K562 (cell line): ENCODE measurements at regions not wholly inside any gene's neighbourhood (a gene's known extent, or its start where the extent isn't known, plus 50 kb on each side); places are given as distances from the start of the nearest gene placed in this dataset.
A peak's percentile ranks its signal among the peaks of the same experiment; 100 is the strongest.

ENCODE experiments used
- ADNP ChIP-seq: fragments of 200-800 bp; sonication (Bioruptor generic); IDR thresholded peaks from 2 replicates; pipeline ENCODE4 v1.6.1; 2016; ENCODE audit warnings: missing genetic modification characterization, missing compliant biosample characterization
- CTBP1 ChIP-seq: fragments of 450-650 bp; IDR thresholded peaks from 2 replicates; pipeline ENCODE4 v1.6.1; 2016; ENCODE audit warnings: borderline replicate concordance
- EGR1 ChIP-seq: fragments of 450-650 bp; conservative IDR thresholded peaks from 2 replicates; pipeline ENCODE4 v1.6.1; 2017; ENCODE audit warnings: mild to moderate bottlenecking
- ELF1 ChIP-seq: fragments of 200-800 bp; sonication (Bioruptor generic); IDR thresholded peaks from 2 replicates; pipeline ENCODE4 v1.6.1; 2016; ENCODE audit warnings: missing genetic modification characterization, missing compliant biosample characterization
- ETS2 ChIP-seq: IDR thresholded peaks from 2 replicates; pipeline ENCODE4 v1.6.1; 2016; ENCODE audit warnings: borderline replicate concordance, missing genetic modification characterization, mild to moderate bottlenecking, moderate library complexity, missing compliant biosample characterization; ENCODE audit not compliant: poor library complexity, severe bottlenecking
- GABPA ChIP-seq: fragments of 200-800 bp; sonication (Bioruptor generic); conservative IDR thresholded peaks from 2 replicates; pipeline ENCODE4 v1.6.1; 2016; ENCODE audit warnings: low read depth, missing genetic modification characterization, missing compliant biosample characterization
- JUND ChIP-seq, 2 experiments: IDR thresholded peaks; 2 replicates in 1 of 2; 3 replicates in 1 of 2; pipeline ENCODE4 v1.6.1; 2011; ENCODE audit warnings: borderline replicate concordance in 2 of 2, low read depth in 2 of 2, low read length in 2 of 2, improper control_type of control experiment in 1 of 2, missing biosample characterization in 1 of 2, missing genetic modification characterization in 1 of 2, missing genetic modification reagents in 1 of 2
- LEF1 ChIP-seq: fragments of 450-650 bp; IDR thresholded peaks from 2 replicates; pipeline ENCODE4 v1.6.1; 2016; ENCODE audit warnings: mild to moderate bottlenecking
- NR2F6 ChIP-seq: fragments of 450-650 bp; formaldehyde crosslinking; IDR thresholded peaks from 2 replicates; pipeline ENCODE4 v1.4.0; 2020; ENCODE audit warnings: mild to moderate bottlenecking
- POLR2AphosphoS2 ChIP-seq: IDR thresholded peaks from 2 replicates; pipeline ENCODE4 v1.6.1; 2012; ENCODE audit warnings: low read length, improper control_type of control experiment
- TFAM ChIP-seq: fragments of 250-450 bp; sonication (Bioruptor Pico); conservative IDR thresholded peaks from 2 replicates; pipeline ENCODE4 v1.5.0; 2021; ENCODE audit warnings: mild to moderate bottlenecking, moderate library complexity
- ZBTB8A ChIP-seq: fragments of 450-650 bp; IDR thresholded peaks from 2 replicates; pipeline ENCODE4 v1.6.1; 2018; ENCODE audit warnings: mild to moderate bottlenecking, moderate library complexity; ENCODE audit not compliant: partially characterized antibody
- ZNF232 ChIP-seq: sonication (generic); formaldehyde crosslinking; IDR thresholded peaks from 2 replicates; pipeline ENCODE4 v1.8.0; 2022; ENCODE audit warnings: mild to moderate bottlenecking, missing genetic modification reagents
- ZNF436 ChIP-seq: fragments of 250-450, 450-650 bp; sonication (Bioruptor Pico); formaldehyde crosslinking; IDR thresholded peaks from 2 replicates; pipeline ENCODE4 v1.7.0; 2020; ENCODE audit warnings: mild to moderate bottlenecking
- ZNF584 ChIP-seq: fragments of 200-800 bp; sonication (Bioruptor generic); IDR thresholded peaks from 2 replicates; pipeline ENCODE4 v1.6.1; 2016; ENCODE audit warnings: low read depth, mild to moderate bottlenecking, missing genetic modification characterization, missing compliant biosample characterization
- TF ChIP-seq, protein P1 (sequence below): fragments of 450-650 bp; formaldehyde crosslinking; IDR thresholded peaks from 2 replicates; pipeline ENCODE4 v1.4.0; 2020; ENCODE audit warnings: mild to moderate bottlenecking, moderate library complexity
- TF ChIP-seq, protein P2 (sequence below): sonication (generic); formaldehyde crosslinking; IDR thresholded peaks from 2 replicates; pipeline ENCODE4 v1.5.0; 2020; ENCODE audit warnings: missing genetic modification reagents
- TF ChIP-seq, protein P3 (sequence below), 2 experiments: IDR thresholded peaks; 2 replicates each; pipeline ENCODE4 v1.6.1; 2011; ENCODE audit warnings: borderline replicate concordance in 1 of 2, control low read depth in 1 of 2, low read depth in 1 of 2, low read length in 1 of 2, mild to moderate bottlenecking in 1 of 2, mixed read lengths in 1 of 2, moderate library complexity in 1 of 2; ENCODE audit not compliant: insufficient read depth in 1 of 2, insufficient read length in 1 of 2, poor library complexity in 1 of 2, severe bottlenecking in 1 of 2; ENCODE audit errors: extremely low read depth in 1 of 2
- TF ChIP-seq, protein P4 (sequence below), 3 experiments: IDR thresholded peaks in 2 of 3; conservative IDR thresholded peaks in 1 of 3; 2 replicates each; pipeline ENCODE4 v1.5.1; 2011 to 2012; ENCODE audit warnings: low read length in 3 of 3, mild to moderate bottlenecking in 3 of 3, control low read depth in 2 of 3, improper control_type of control experiment in 1 of 3, inconsistent platforms in 1 of 3, low read depth in 1 of 3, mixed read lengths in 1 of 3, moderate library complexity in 1 of 3; ENCODE audit not compliant: insufficient read depth in 2 of 3
- TF ChIP-seq, protein P5 (sequence below): fragments of 250-450 bp; sonication (Bioruptor Pico); IDR thresholded peaks from 2 replicates; pipeline ENCODE4 v1.8.0; 2022; ENCODE audit warnings: moderate library complexity, mild to moderate bottlenecking, inconsistent platforms

DNA sequence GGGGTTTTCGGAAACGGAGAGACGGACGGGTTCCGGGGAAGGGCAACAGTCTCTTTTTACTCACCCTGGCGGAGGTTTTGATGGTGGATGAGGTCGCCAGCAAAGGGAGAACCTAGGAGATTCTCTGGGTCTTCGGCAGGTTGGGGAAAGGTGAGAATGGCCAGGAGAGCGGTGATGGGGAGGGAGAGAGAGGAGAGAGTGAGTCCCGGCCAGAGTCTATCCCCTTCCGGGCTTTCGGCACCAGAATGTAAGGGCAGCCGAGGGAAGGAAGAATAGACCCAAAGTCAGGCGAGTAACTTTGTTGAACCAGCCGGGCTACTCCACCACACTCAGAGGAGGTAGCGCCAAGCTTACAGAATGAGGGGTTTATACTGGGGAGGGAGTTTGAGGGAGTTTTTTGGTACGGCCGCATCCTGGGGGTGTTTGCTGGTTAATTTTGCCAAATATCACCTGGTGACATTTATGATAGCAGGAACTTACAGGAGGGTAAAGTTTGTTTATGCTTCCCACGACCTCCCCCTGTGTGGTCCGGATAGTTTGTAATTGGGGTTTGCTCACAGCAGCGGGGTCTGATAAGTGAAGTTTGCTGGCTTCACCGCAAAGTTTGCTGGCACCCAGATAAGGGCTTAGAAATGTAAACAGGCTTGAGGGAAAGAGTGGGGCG is 141.1 kb upstream of the ETV3 start (continued):
- TF ChIP-seq, protein P1, sequence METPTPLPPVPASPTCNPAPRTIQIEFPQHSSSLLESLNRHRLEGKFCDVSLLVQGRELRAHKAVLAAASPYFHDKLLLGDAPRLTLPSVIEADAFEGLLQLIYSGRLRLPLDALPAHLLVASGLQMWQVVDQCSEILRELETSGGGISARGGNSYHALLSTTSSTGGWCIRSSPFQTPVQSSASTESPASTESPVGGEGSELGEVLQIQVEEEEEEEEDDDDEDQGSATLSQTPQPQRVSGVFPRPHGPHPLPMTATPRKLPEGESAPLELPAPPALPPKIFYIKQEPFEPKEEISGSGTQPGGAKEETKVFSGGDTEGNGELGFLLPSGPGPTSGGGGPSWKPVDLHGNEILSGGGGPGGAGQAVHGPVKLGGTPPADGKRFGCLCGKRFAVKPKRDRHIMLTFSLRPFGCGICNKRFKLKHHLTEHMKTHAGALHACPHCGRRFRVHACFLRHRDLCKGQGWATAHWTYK (CRISPR knock-in tag) = no peak; the same call in 1 of the 2 replicates
- TF ChIP-seq ZBTB8A (no peak), NR2F6 (CRISPR knock-in tag) (no peak), TFAM (CRISPR knock-in tag) (no peak), JUND (IDR thresholded peaks at IDR 0.05; ENCODE audit: borderline replicate concordance, low read depth, low read length) (peak; percentile 62; the same call in 1 of the 2 replicates), JUND (tag; IDR thresholded peaks at IDR 0.05; ENCODE audit: borderline replicate concordance, low read depth, low read length) (peak; percentile 36; the same call in 1 of the 3 replicates), ZNF232 (no peak), ZNF436 (CRISPR knock-in tag) (no peak), ETS2 (tag) (no peak), GABPA (tag) (no peak), POLR2AphosphoS2 (no peak), ZNF584 (CRISPR knock-in tag) (peak; percentile 89), ELF1 (tag) (no peak; the same call in 1 of the 2 replicates), ADNP (no peak), CTBP1 (peak; percentile 67; the same call in 1 of the 2 replicates), EGR1 (peak; percentile 85), LEF1 (peak; percentile 94)
- TF ChIP-seq, protein P2, sequence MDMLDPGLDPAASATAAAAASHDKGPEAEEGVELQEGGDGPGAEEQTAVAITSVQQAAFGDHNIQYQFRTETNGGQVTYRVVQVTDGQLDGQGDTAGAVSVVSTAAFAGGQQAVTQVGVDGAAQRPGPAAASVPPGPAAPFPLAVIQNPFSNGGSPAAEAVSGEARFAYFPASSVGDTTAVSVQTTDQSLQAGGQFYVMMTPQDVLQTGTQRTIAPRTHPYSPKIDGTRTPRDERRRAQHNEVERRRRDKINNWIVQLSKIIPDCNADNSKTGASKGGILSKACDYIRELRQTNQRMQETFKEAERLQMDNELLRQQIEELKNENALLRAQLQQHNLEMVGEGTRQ (CRISPR knock-in tag) = no peak
- TF ChIP-seq, protein P3, sequence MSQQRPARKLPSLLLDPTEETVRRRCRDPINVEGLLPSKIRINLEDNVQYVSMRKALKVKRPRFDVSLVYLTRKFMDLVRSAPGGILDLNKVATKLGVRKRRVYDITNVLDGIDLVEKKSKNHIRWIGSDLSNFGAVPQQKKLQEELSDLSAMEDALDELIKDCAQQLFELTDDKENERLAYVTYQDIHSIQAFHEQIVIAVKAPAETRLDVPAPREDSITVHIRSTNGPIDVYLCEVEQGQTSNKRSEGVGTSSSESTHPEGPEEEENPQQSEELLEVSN (IDR thresholded peaks at IDR 0.05; ENCODE audit: borderline replicate concordance in 1 of 2, extremely low read depth in 1 of 2, insufficient read depth in 1 of 2, insufficient read length in 1 of 2, low read depth in 1 of 2, low read length in 1 of 2, poor library complexity in 1 of 2, severe bottlenecking in 1 of 2) = peak in 1 of 2 experiments; percentile 2
- TF ChIP-seq, protein P4, sequence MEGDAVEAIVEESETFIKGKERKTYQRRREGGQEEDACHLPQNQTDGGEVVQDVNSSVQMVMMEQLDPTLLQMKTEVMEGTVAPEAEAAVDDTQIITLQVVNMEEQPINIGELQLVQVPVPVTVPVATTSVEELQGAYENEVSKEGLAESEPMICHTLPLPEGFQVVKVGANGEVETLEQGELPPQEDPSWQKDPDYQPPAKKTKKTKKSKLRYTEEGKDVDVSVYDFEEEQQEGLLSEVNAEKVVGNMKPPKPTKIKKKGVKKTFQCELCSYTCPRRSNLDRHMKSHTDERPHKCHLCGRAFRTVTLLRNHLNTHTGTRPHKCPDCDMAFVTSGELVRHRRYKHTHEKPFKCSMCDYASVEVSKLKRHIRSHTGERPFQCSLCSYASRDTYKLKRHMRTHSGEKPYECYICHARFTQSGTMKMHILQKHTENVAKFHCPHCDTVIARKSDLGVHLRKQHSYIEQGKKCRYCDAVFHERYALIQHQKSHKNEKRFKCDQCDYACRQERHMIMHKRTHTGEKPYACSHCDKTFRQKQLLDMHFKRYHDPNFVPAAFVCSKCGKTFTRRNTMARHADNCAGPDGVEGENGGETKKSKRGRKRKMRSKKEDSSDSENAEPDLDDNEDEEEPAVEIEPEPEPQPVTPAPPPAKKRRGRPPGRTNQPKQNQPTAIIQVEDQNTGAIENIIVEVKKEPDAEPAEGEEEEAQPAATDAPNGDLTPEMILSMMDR (IDR thresholded peaks at IDR 0.05 in 2 of 3, conservative IDR thresholded peaks at IDR 0.05 in 1 of 3; ENCODE audit: insufficient read depth in 2 of 3, low read depth in 1 of 3, low read length in 3 of 3) = no peak
- TF ChIP-seq, protein P5, sequence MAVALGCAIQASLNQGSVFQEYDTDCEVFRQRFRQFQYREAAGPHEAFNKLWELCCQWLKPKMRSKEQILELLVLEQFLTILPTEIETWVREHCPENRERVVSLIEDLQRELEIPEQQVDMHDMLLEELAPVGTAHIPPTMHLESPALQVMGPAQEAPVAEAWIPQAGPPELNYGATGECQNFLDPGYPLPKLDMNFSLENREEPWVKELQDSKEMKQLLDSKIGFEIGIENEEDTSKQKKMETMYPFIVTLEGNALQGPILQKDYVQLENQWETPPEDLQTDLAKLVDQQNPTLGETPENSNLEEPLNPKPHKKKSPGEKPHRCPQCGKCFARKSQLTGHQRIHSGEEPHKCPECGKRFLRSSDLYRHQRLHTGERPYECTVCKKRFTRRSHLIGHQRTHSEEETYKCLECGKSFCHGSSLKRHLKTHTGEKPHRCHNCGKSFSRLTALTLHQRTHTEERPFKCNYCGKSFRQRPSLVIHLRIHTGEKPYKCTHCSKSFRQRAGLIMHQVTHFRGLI (CRISPR knock-in tag) = no peak
